Activated CD4-positive, alpha-beta T cell treated with anti-CD3 and anti-CD28 coated beads, Interleukin-2, amount 10 ng/mL, durations not matched to agents 24 days and 14 days (primary cell): ENCODE measurements at regions not wholly inside any gene's neighbourhood (a gene's known extent, or its start where the extent isn't known, plus 50 kb on each side); places are given as distances from the start of the nearest gene placed in this dataset.
"Not testable (repeated sequence)": the region's sequence is repeated elsewhere in the genome, so short reads cannot be mapped to it uniquely, and the experiment has no call there.

Source experiments
- DNase-seq: peaks from one replicate; pipeline ENCODE4 v3.0.0; 2022
- H3K27ac Mint-ChIP-seq: one replicate; pipeline ENCODE4 v1.8.0; 2022; ENCODE audit warnings: mild to moderate bottlenecking, mixed read lengths
- H3K27me3 Mint-ChIP-seq: one replicate; pipeline ENCODE4 v1.8.0; 2022; ENCODE audit warnings: mixed read lengths
- H3K36me3 Mint-ChIP-seq: one replicate; pipeline ENCODE4 v1.8.0; 2022; ENCODE audit warnings: low read depth, mild to moderate bottlenecking, mixed read lengths
- H3K4me1 Mint-ChIP-seq: one replicate; pipeline ENCODE4 v1.8.0; 2021; ENCODE audit warnings: mixed read lengths
- H3K4me3 Mint-ChIP-seq: one replicate; pipeline ENCODE4 v1.8.0; 2022; ENCODE audit warnings: mild to moderate bottlenecking, moderate library complexity, mixed read lengths
- H3K9me3 Mint-ChIP-seq: one replicate; pipeline ENCODE4 v1.8.0; 2021; ENCODE audit warnings: mixed read lengths
- intact Hi-C: fragments of 100-400 bp; cut with micrococcal nuclease; formaldehyde crosslinking; loops from one replicate; pipeline ENCODE4 v1.15.1; 2023

GRCh38 chr5:154702477-154702876 is 52.7 kb upstream of the LARP1 start:
- no peaks in the 10 kb centered on the region for H3K4me1 Mint-ChIP-seq
- no peak for DNase-seq
- no peaks in the 10 kb centered on the region for H3K9me3 Mint-ChIP-seq
- H3K36me3 Mint-ChIP-seq, result no peaks in the 10 kb centered on the region
- no peak overlapping the region for H3K4me3 Mint-ChIP-seq
- H3K27me3 Mint-ChIP-seq, result peaks cover 6% of the 10 kb centered on the region
- H3K27ac Mint-ChIP-seq, result no peak overlapping the region
- intact Hi-C loops, result no loop called here

DNA sequence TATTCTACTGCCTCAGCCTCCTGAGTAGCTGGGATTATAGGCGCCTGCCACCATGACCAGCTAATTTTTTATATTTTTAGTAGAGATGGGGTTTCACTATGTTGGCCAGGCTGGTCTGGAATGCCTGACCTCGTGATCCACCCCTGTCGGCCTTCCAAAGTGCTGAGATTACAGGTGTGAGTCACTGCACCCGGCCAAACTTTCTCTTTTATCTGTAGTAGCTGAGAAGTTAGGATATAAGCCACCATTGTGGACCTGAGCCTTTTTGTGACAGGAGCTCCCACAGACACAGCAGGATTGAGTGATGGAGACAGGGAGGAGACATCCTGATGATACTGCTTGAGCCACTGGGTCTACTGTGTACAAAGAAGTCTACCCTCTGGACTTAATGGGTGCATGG is 53.5 kb upstream of the LARP1 start:
- not testable (repeated sequence) for H3K36me3 Mint-ChIP-seq, H3K4me3 Mint-ChIP-seq, H3K4me1 Mint-ChIP-seq

GRCh38 chr5:154701181-154701580 is 54.0 kb upstream of the LARP1 start:
- Mint-ChIP-seq H3K9me3 (no peaks in the 10 kb centered on the region), H3K4me3 (no peak overlapping the region), H3K36me3 (no peaks in the 10 kb centered on the region), H3K4me1 (no peaks in the 10 kb centered on the region), H3K27me3 (peaks cover 10% of the 10 kb centered on the region), H3K27ac (no peak overlapping the region)
- DNase-seq, result no peak
- intact Hi-C loops, result no loop called here

More for the DNA sequence above, 53.5 kb upstream of the LARP1 start:
- H3K9me3 Mint-ChIP-seq, H3K27ac Mint-ChIP-seq, DNase-seq, H3K27me3 Mint-ChIP-seq, intact Hi-C loops: not testable (repeated sequence)

DNA sequence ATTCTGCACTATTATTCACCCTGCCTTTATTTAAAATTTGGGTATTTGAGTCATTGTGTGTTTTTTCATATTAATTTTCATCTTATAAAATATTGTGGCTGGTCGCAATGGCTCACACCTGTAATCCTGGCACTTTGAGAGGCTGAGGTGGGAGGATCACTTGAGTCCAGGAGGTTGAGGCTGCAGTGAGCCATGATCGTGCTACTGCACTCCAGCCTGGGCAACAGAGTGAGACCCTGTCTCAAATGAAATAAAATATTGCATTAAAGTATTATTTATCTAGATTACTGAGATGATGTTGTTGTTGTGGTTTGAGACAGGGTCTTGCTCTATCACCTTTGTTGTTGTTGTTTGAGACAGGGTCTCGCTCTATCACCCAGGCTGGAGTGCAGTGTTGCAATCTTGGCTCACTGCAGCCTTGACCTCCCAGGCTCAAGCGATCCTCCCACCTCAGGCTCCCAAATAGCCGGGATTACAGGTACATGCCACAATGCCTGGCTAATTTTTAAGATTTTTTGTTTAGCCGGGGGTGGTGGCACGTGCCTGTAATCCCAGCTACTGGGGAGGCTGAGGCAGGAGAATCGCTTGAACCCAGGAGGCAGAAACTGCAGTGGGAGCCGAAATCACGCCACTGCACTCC is 54.8 kb upstream of the LARP1 start:
- H3K4me3 Mint-ChIP-seq, H3K9me3 Mint-ChIP-seq, intact Hi-C loops, DNase-seq, H3K4me1 Mint-ChIP-seq, H3K36me3 Mint-ChIP-seq, H3K27me3 Mint-ChIP-seq, H3K27ac Mint-ChIP-seq: not testable (repeated sequence)

GRCh38 chr5:154698763-154699162 is 56.4 kb upstream of the LARP1 start:
- Mint-ChIP-seq H3K27me3 (peaks cover 10% of the 10 kb centered on the region), H3K9me3 (no peaks in the 10 kb centered on the region), H3K36me3 (no peaks in the 10 kb centered on the region), H3K4me1 (no peaks in the 10 kb centered on the region), H3K27ac (no peak overlapping the region), H3K4me3 (no peak overlapping the region)
- no peak for DNase-seq
- intact Hi-C loops, result no loop called here

DNA sequence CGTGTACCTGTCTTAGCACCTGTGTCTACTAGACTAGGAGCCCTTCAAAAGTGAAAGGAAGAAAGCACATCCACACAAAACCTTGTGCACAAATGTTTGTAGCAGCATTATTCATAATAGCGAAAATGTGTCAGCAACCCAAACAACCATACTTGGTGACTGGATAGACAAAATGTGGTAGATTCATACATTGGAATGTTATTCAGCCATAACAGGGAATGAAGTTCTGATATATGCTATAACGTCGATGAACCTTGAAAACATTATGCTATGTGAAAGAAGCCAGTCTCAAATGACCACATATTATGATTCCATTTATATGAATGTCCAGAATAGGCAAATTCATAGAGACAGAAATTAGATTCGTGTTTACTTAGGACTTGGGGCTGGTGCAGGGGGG is 57.8 kb upstream of the LARP1 start:
- no peak for DNase-seq
- intact Hi-C loops, result no loop called here
- Mint-ChIP-seq H3K27me3 (peaks cover 11% of the 10 kb centered on the region), H3K4me3 (no peak overlapping the region), H3K9me3 (no peaks in the 10 kb centered on the region), H3K27ac (no peak overlapping the region), H3K36me3 (no peaks in the 10 kb centered on the region), H3K4me1 (no peaks in the 10 kb centered on the region)

DNA sequence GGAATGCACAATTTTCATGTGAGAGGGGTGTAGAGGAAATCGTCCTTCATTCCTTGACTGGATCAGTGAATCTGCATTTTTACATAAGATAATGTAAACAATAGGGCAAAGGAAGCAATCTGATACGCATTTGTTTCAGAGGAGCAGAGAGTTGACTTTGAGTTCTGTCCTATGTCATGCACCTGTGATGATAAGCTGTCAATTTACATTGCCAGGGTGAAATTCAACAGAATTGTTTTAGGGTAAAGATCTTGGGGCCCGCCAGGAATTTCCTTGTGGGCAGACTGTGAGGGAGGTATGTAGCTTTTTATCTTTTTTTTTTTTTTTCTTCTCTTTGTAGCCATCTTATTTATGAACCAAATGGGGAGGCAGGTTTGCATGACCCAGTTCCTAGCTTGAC is 58.3 kb upstream of the LARP1 start:
- no peaks in the 10 kb centered on the region for H3K9me3 Mint-ChIP-seq
- no peaks in the 10 kb centered on the region for H3K36me3 Mint-ChIP-seq
- DNase-seq, result no peak
- intact Hi-C loops, result no loop called here
- H3K27ac Mint-ChIP-seq, result no peak overlapping the region
- H3K27me3 Mint-ChIP-seq, result peaks cover 14% of the 10 kb centered on the region
- no peak overlapping the region for H3K4me3 Mint-ChIP-seq
- no peaks in the 10 kb centered on the region for H3K4me1 Mint-ChIP-seq

GRCh38 chr5:154694159-154694558 is 61.0 kb upstream of the LARP1 start:
- H3K9me3 Mint-ChIP-seq, result no peaks in the 10 kb centered on the region
- no peak overlapping the region for H3K27ac Mint-ChIP-seq
- H3K36me3 Mint-ChIP-seq, result no peaks in the 10 kb centered on the region
- intact Hi-C loops, result no loop called here
- no peak overlapping the region for H3K4me3 Mint-ChIP-seq
- H3K27me3 Mint-ChIP-seq, result peaks cover 14% of the 10 kb centered on the region
- DNase-seq, result no peak
- H3K4me1 Mint-ChIP-seq, result no peaks in the 10 kb centered on the region

DNA sequence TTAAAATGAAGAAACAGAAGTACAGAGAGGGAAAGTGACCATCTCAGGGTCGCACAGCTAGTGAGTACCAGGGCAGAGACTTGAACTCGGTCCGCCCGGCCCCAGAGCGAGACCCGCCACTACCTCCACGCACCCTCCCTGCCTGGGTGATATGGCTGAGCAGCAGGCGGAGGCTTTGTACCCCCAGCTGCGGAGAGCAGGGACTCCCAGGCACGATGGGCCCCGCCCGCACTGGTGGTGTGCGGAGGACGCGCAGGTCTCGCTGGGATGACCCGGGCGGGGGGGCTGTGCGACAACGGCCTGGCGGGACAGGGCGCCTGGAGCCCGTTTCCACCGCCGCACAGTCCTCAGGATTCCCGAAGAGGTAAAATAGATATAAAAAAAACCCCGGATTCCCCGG is 64.7 kb upstream of the LARP1 start:
- no peak overlapping the region for H3K4me3 Mint-ChIP-seq
- no peak for DNase-seq
- H3K9me3 Mint-ChIP-seq, result no peaks in the 10 kb centered on the region
- no peaks in the 10 kb centered on the region for H3K36me3 Mint-ChIP-seq
- H3K4me1 Mint-ChIP-seq, result no peaks in the 10 kb centered on the region
- peaks cover 10% of the 10 kb centered on the region for H3K27me3 Mint-ChIP-seq
- intact Hi-C loops, result no loop called here
- H3K27ac Mint-ChIP-seq, result no peak overlapping the region

- Mint-ChIP-seq H3K27ac (no peak overlapping the region), H3K27me3 (peaks cover 20% of the 10 kb centered on the region), H3K4me1 (peaks cover 4% of the 10 kb centered on the region), H3K9me3 (no peaks in the 10 kb centered on the region), H3K36me3 (no peaks in the 10 kb centered on the region), H3K4me3 (no peak overlapping the region)
- intact Hi-C loops, result no loop called here
- DNase-seq, result no peak
These were observed 68.7 kb upstream of the LARP1 start for GRCh38 chr5:154686490-154686889.

GRCh38 chr5:154683101-154683880 is 71.9 kb upstream of the LARP1 start:
- Mint-ChIP-seq H3K27me3 (peaks cover 20% of the 10 kb centered on the region), H3K36me3 (no peaks in the 10 kb centered on the region), H3K4me1 (peaks cover 4% of the 10 kb centered on the region), H3K9me3 (no peaks in the 10 kb centered on the region), H3K27ac (no peak overlapping the region), H3K4me3 (peak overlapping the region; percentile 79)
- intact Hi-C loops, result no loop called here
- DNase-seq, result no peak

- H3K4me1 Mint-ChIP-seq, result peaks cover 4% of the 10 kb centered on the region
- no peaks in the 10 kb centered on the region for H3K36me3 Mint-ChIP-seq
- H3K27me3 Mint-ChIP-seq, result peaks cover 9% of the 10 kb centered on the region
- H3K27ac Mint-ChIP-seq, result no peak overlapping the region
- no peak for DNase-seq
- intact Hi-C loops, result no loop called here
- no peak overlapping the region for H3K4me3 Mint-ChIP-seq
- peaks cover under 1% of the 10 kb centered on the region for H3K9me3 Mint-ChIP-seq
These were observed 75.7 kb upstream of the LARP1 start for GRCh38 chr5:154679501-154679900.

DNA sequence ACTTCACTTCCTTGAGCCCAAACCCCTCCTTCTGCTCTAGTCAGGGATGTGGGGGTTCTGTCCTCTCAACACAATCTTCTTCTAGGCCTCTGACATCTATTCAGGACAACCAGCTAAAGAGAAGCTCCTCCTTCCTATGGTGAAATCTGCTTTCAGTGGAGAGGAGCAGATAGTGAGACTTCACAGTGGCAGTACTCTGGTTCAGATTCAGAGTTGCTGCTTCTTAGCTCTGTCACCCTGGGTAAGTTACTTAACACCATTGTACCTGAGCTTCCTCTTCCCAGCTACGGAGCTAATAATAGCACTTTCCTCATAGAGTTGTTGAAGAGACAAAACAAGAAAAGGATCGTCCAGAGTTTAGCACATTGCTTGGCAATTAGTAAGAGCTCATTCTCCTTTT is 77.3 kb upstream of the LARP1 start:
- Mint-ChIP-seq H3K36me3 (no peaks in the 10 kb centered on the region), H3K4me1 (no peaks in the 10 kb centered on the region), H3K27ac (no peak overlapping the region), H3K27me3 (no peaks in the 10 kb centered on the region), H3K9me3 (peaks cover 6% of the 10 kb centered on the region), H3K4me3 (no peak overlapping the region)
- no peak for DNase-seq
- intact Hi-C loops, result no loop called here

DNA sequence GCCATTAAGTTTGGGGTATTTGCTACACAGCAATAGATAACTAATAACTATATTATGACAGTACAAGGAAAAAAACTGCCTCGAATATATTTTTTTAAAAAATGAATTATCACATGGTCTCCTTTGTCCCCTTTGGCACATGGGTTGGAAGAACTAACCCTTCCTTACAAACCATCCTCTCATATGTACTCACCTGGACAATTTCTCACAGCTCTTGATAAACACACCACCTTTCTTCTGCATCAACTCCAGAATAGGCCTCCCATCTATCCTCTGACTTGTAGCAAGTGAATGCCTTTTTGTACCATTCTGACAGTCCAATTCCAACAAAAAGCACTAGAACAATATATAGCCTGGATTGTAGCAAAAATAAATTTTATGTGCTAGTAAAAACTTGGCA is 78.7 kb upstream of the LARP1 start:
- no peaks in the 10 kb centered on the region for H3K27me3 Mint-ChIP-seq
- no peaks in the 10 kb centered on the region for H3K36me3 Mint-ChIP-seq
- intact Hi-C loops, result no loop called here
- no peak for DNase-seq
- H3K9me3 Mint-ChIP-seq, result peaks cover 6% of the 10 kb centered on the region
- H3K4me1 Mint-ChIP-seq, result no peaks in the 10 kb centered on the region
- H3K27ac Mint-ChIP-seq, result no peak overlapping the region
- H3K4me3 Mint-ChIP-seq, result no peak overlapping the region

DNA sequence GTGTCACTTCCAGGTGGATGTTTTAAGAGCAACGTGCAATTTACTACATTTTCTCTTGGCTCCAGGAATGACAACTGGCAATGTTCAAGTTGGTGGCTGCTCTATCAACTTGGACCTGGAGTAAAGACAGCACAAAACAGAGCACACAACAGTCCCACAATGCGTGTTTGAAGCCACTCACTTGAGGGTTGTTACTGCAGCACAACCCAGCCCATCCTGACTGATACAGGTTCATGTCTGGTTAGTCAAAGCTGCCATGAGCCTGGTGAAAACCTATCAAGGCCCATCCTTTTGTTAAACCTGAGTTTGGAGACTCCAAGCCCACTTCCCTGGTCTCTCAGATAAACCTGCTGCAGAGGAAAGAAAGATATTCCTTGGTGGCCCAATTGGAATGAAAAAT is 81.1 kb upstream of the LARP1 start:
- Mint-ChIP-seq H3K4me3 (no peak overlapping the region), H3K27me3 (no peaks in the 10 kb centered on the region), H3K4me1 (no peaks in the 10 kb centered on the region), H3K36me3 (no peaks in the 10 kb centered on the region), H3K27ac (no peak overlapping the region), H3K9me3 (peaks cover 6% of the 10 kb centered on the region)
- intact Hi-C loops, result no loop called here
- DNase-seq, result no peak
